Osteocyte (in vitro differentiated cells): ENCODE measurements at regions not wholly inside any gene's neighbourhood (a gene's known extent, or its start where the extent isn't known, plus 50 kb on each side); places are given as distances from the start of the nearest gene placed in this dataset.

Experiments used
- DNase-seq: peaks from one replicate; pipeline ENCODE4 v3.0.0; 2021; ENCODE audit warnings: mixed read lengths; ENCODE audit not compliant: unreplicated experiment; ENCODE audit errors: extremely low spot score
- H3K27ac Mint-ChIP-seq: one replicate; pipeline ENCODE4 v1.8.0; 2021; ENCODE audit warnings: mild to moderate bottlenecking, mixed read lengths; ENCODE audit not compliant: unreplicated experiment
- H3K27me3 Mint-ChIP-seq: one replicate; pipeline ENCODE4 v1.8.0; 2021; ENCODE audit warnings: mixed read lengths; ENCODE audit not compliant: unreplicated experiment
- H3K36me3 Mint-ChIP-seq: one replicate; pipeline ENCODE4 v1.8.0; 2021; ENCODE audit warnings: mixed read lengths; ENCODE audit not compliant: unreplicated experiment
- H3K4me1 Mint-ChIP-seq: one replicate; pipeline ENCODE4 v1.8.0; 2021; ENCODE audit warnings: mixed read lengths; ENCODE audit not compliant: unreplicated experiment
- H3K4me3 Mint-ChIP-seq: one replicate; pipeline ENCODE4 v1.8.0; 2021; ENCODE audit warnings: mild to moderate bottlenecking, moderate library complexity, mixed read lengths; ENCODE audit not compliant: unreplicated experiment
- H3K9me3 Mint-ChIP-seq: one replicate; pipeline ENCODE4 v1.8.0; 2021; ENCODE audit warnings: mixed read lengths; ENCODE audit not compliant: unreplicated experiment
- CTCF ChIP-seq: fragments of 200-600 bp; sonication (generic); IDR thresholded peaks from 2 replicates; pipeline ENCODE4 v1.5.0; 2021; ENCODE audit warnings: antibody characterized with exemption, mild to moderate bottlenecking, moderate library complexity

- no peak for TF ChIP-seq CTCF
- Mint-ChIP-seq H3K4me1 (peaks cover 26% of the 10 kb centered on the region), H3K9me3 (no peaks in the 10 kb centered on the region), H3K4me3 (no peak overlapping the region), H3K27me3 (no peaks in the 10 kb centered on the region), H3K27ac (peak overlapping the region; percentile 55), H3K36me3 (no peaks in the 10 kb centered on the region)
- no peak for DNase-seq
These were observed 130.0 kb downstream of the TES start for GRCh38 chr7:116340201-116340847.

- Mint-ChIP-seq H3K27me3 (no peaks in the 10 kb centered on the region), H3K4me3 (no peak overlapping the region), H3K9me3 (peaks cover 1% of the 10 kb centered on the region), H3K27ac (peak overlapping the region; percentile 55), H3K36me3 (no peaks in the 10 kb centered on the region), H3K4me1 (peaks cover 26% of the 10 kb centered on the region)
- no peak for DNase-seq
- TF ChIP-seq CTCF = peak; percentile 17
These were observed 130.9 kb downstream of the TES start for GRCh38 chr7:116340943-116341907.

GRCh38 chr7:116342125-116342524 is 131.8 kb downstream of the TES start:
- Mint-ChIP-seq H3K4me1 (peaks cover 26% of the 10 kb centered on the region), H3K9me3 (peaks cover 6% of the 10 kb centered on the region), H3K4me3 (no peak overlapping the region), H3K36me3 (peaks cover 3% of the 10 kb centered on the region), H3K27ac (peak overlapping the region; percentile 11), H3K27me3 (no peaks in the 10 kb centered on the region)
- DNase-seq = no peak
- TF ChIP-seq CTCF = no peak

- Mint-ChIP-seq H3K9me3 (peaks cover 17% of the 10 kb centered on the region), H3K27ac (no peak overlapping the region), H3K36me3 (peaks cover 3% of the 10 kb centered on the region), H3K4me3 (no peak overlapping the region), H3K27me3 (no peaks in the 10 kb centered on the region), H3K4me1 (peaks cover 10% of the 10 kb centered on the region)
- DNase-seq = no peak
- TF ChIP-seq CTCF = no peak
These were observed 137.0 kb downstream of the TES start for GRCh38 chr7:116347151-116347832.
